ENCODE measurements at regions not wholly inside any gene's neighbourhood (a gene's known extent, or its start where the extent isn't known, plus 50 kb on each side); places are given as distances from the start of the nearest gene placed in this dataset.

DNA sequence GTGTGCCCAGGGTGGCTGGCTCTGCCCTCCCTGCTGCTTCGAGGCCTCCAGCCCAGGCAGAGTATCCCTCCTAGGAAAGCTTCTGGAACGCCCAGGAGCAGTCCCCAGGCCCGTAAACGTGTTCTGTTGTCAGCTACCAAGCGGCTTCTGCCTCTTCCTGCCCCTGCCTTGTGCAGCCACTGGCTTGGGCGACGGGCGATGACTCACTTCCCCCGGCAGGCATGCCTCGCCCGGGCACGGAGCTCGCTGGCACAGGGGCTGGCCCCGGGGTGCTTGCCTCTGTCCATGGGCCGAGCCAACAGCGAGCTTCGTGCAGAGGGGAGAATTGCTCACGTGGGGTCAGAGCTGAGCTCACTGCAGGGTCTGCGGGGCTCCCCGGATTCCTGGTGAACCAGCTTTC lies 86.7 kb upstream of the THBS2 start:
- DNase-seq: no peak

DNA sequence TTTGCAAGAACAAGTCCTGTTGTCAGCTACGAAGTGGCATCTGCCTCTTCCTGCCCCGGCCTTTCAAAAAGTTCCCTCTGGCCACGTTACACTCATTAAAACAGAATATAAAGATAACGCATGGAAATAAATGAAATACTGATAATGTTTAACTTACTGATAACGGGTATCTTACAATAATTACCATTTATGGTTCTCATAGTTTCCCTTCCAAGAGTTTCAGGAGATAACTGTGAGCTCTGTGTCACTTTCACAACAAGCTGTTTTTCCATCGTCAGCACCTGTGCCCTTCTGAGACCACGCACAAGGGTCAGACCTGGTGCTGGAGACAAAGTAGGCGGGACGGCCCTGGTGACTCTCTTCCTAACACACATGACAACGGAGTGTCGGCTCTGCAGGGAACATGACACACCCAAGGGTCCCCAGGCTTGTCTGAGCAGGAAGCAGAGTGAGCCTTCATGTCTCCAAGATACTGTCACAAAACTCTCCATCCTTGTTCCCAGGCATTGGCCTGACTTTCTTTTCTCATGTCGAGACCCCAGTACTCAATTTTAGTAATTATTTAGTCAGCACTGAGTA lies 86.2 kb upstream of the THBS2 start:
- no peak for DNase-seq

DNA sequence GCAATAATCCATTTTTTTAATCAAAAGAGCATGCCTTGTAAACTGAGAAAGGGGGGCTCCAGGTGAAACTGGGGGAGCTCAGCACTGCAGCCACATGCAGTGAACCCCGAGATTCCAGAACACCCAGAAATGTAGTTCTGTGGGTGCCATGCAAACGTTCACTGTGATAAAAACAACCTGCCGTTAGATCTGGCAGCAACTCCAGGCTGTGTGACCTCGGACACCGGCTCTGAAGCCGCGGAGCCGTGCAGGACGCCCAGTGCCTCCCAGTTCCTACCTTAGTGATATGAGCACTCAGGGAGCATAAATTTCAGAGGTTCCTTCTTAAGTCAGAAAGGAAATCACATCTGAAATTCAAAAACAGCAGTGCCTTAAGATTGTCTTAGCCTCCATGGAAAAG lies 85.4 kb upstream of the THBS2 start:
- DNase-seq: no peak

DNA sequence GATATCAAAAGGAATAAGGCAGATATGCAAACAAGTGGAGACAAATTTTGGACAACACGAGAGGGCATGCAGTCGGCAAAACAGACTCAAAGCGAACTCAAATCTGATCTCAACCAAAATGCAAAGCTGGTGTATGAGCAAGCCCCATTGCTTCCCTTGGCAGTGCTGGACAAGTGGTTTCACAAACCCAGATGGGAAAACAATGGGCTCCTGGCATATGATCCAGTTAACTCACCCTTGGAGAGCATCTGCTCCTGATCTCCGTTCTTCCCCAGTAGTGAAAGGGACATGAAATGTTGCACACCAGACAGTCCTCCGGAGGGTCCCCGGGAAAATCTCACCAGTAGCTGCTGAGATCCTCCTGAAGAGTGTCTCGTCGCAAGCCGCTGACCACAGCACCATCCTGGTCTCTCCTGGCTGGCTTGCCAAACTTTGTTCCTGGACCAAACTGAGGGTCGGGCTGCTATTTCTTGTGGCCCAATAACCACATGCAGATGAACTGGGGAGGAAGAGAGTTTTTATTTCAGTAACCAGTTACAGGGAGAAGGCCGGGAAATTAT lies 84.3 kb upstream of the THBS2 start:
- no peak for DNase-seq

DNA sequence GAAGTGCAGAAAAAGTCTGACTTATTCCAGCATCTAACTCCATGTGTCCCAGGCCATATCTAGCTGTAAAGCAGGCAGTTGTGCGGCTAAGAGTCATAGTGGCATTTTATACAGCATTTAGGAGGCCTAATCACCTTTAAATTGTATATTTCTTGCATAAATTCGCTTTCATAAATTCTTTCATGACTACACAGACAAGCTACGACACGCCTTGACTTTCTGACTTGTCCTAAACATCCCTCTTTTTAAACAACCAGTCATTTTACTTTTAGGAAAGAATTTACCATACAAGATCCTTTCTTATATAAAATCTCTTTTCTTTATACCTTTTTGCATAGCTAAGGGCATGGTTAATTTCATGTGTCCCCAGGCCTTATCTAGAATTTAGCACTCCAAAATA lies 81.7 kb upstream of the THBS2 start:
- DNase-seq: no peak

DNA sequence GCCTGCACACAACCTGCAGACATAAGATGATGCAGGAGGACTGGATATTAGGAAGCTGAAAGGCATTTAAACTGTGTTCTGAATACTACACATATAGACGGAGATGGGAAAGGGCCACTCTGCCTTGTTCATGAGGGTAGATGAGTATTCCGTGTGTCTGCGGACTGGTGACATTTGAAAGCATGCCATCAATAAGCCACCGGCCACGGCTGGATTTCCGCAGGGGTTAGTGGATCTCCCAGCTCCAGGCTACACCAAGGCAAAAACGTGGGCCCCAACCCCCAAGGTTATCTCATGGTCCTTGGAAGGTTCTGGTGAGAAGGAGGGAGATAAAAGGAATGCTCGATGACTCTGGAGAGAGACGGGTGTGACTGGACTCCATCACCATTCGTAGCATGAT lies 78.6 kb upstream of the THBS2 start:
- no peak for DNase-seq

DNA sequence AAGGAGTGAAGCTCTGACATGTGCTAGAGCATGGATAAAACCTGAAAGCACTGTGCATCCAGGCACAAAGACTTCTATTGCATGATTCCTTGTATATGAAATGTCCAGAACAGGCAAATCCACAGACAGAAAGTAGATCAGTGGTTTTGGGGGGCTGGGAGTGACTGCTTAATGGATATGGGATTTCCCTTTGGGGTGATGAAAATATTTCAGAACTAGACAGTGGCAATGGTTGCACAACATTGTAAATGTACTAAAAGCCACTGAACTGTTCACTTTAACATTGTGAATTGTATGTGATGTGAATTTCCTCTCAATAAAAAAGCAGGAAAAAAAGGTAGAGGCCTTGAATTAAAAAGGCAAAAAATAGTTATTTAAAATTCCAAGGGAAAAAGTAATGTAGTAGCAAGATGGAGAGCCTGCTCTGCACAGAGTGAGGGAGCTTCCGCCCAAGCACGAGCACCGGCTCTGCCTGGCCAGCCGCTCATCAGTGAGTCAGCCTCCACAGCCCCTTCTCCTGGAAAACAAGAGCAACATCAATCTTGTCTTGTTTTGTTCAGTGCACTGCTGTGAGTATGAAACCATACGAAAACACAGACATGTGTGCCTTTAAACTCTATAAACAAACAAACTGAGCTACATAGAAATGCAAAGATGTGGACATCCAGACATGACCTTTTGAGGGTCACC lies 74.6 kb upstream of the THBS2 start:
- no peak for DNase-seq

DNA sequence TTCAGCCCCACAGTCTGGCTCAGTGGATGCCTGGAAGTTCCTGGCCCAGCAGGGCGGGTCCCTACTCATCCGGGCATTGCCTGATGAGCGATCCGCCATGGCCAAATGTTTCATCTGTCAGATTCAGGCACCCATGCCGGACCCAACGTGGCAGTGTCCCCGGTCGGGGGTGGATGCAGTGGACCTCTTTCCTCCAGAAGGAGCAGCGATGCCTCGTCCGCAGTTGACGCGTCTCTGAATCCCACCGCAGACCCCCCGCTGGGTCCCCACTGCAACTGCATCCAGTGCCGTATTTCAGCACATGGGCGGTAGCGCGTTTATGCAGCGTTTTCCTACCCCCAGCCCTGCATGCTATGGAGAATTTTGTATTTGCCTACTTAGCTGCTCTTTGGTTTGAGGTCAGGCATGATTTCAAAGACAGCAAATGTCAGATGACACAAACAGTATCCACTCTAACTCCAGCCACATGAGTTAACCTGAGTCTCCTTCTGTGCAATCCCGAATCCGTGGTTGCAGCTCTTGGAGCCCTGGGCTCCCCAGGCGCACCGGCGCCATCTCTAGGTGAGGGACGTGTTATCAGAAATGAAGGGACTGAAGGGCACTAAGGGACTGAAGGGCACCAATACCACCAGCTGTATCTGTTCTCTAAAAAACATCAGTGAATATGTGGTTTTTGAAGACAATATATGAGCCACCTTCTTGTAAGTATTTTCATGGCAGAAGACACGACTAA lies 72.6 kb upstream of the THBS2 start:
- DNase-seq: peak in 23 of 51 donors; percentile 6 to 69 (median 28)

DNA sequence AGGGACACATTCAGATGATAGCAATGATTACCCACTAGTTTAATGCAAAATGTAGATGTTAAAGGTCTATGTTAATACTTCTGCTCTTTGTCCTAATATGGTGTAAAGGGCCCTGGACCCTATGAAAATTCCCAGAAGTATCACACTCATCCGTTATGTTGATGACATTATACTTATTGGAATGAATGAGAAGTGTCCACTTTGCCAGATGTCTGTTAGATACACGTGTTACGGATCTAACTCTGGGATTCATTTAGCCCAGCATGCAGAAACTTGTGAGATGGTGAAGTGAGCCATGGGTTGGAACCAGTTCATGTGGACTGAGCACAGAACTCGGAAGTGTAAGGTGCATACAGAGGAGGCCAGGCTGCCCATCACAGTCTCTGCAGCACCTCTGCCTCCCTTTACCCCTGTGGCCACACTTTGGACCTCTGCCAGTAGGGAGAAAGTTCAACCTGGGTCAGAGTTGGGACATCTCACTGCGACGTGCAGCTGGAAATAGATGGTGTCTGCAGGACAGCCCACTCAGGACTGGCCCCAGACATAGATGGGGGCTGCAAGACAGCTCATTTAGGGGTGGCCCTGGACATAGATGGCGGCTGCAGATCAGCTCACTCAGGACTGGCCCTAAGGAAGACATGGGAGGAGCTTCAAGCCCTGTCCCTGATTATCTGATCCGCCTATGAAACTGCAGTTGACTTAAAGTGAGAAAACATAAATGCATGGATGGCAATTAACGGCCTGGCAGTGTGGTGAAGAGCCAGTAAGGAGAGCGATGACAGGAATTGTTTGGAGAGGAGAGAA lies 71.2 kb upstream of the THBS2 start:
- DNase-seq: no peak

DNA sequence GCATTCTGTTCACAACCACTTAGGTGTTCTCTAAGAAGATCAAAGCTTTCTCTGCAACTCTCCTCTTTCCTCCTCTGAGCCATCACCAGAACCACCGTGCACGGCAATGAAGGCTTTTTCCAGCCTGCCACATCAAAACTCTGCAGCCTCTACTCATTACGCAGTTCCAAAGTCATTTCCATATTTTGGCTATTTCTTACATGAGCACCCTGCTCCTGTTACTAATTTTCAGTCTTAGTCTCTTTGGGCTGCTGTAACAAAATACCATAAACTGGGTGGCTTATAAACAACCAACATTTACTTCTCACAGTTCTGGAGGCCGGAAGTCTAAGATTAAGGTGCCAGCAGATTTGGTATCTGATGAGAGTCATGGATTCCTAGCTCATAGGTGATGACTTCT lies 70.4 kb upstream of the THBS2 start:
- no peak for DNase-seq

DNA sequence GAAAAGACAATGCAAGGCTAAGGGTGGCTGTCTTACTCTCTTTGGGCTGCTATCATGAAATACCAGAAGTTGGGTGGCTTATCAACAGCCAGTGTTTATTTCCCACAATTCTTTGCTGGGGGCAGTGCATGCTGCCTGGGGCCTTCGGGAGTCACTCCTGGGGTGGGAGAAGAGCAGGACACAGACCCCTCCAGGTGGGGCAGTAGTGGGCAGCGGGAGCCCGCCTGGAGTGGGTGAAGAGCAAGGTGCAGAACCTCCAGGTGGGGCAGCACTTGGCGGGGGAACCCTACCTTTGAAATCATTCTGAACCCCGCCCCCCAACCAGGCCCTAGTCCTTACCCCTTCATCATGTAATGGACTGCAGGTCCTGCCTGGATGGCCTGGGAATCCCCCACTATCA lies 69.6 kb upstream of the THBS2 start:
- DNase-seq: no peak

DNA sequence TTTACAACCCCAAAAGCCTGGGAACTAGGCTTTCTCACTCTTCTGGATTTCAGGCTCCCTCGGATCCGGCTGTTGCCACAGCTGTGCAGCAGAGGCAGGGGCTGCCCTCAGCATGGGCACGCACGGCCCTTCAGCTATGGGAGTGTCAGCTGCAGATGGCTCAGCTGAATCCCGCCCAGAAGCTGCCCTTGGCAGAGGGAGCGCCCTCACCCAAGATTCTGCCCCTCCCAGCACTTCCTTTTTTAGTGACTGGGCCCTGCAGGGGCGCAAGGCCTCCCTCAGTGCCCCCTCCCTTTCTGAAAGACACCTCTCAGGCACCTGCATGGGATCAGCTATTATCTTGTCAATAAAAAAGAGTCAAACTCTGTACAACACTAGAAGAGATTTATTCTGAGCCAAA lies 67.9 kb upstream of the THBS2 start:
- DNase-seq: no peak

DNA sequence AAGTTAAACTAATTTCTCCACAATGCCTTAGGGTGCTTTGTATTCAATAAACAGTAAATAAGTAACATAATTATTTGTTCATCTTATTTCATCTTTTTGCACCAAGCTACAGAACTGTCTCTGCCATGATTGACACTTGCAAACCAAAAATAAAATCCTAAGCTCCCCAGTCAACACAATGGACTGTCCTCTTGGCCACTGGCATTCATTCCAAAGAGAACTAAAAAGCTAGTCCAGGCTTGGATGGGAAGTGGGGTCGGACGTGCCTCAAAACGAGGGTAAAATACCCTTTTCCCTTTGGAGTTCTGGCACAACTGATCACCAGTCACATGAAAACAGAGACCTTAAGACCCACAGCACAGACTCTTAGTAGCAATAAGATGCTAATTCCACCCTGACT lies 66.4 kb upstream of the THBS2 start:
- no peak for DNase-seq

DNA sequence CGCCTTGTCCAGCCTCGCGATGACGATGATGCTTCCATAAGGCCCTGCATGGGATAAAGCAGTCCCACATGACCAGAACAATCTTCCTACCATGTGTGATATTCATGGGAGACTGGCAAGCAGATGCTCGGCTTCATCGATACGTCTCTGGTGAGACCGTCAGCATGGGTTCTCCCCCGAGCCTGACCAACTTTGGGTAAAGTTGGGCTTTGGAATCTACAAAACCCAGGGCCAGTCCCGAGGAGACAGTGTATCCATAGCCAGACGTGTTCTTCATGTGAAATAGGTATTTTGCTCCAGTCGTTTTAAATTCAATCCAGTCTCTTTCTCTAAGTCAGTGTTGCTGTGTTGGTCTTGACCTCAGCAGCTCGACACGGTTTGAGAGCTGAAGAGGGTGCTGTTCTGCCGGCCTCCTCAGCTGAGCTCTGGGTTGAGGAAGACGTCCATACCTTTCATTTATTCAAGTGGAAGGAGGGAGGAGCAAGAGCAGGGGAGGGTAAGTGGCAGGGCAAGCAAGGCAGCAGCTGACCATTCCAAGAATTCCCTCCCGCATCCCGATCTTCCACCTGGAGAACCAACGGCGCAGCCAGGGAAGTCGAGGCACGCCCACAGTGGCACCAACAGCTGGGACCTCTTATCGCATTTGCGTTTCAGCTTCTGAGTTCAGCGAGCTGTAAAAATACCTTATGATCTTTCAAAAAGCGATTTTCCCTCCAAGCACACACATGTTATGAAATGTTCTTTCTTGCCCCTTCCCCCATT lies 64.0 kb upstream of the THBS2 start:
- DNase-seq: no peak

DNA sequence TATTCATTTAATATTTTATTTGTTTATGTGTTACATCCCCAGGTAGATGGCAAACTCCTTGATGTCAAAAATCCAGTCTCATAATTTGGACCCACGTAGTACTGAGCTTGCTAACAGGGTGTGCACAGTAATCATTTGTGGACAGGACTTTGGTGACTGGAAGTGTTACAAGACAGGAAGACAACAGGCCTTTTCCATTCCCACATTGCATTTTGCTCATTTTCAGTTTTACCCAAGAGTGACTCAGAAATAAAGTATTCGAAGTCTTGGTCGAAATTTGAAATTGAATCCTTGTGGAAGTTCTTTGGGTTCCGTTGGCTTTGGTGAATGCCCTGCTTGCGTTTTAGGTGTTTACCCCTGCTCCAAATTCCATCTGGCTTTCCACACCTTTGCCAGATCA lies 63.0 kb upstream of the THBS2 start:
- no peak for DNase-seq

DNA sequence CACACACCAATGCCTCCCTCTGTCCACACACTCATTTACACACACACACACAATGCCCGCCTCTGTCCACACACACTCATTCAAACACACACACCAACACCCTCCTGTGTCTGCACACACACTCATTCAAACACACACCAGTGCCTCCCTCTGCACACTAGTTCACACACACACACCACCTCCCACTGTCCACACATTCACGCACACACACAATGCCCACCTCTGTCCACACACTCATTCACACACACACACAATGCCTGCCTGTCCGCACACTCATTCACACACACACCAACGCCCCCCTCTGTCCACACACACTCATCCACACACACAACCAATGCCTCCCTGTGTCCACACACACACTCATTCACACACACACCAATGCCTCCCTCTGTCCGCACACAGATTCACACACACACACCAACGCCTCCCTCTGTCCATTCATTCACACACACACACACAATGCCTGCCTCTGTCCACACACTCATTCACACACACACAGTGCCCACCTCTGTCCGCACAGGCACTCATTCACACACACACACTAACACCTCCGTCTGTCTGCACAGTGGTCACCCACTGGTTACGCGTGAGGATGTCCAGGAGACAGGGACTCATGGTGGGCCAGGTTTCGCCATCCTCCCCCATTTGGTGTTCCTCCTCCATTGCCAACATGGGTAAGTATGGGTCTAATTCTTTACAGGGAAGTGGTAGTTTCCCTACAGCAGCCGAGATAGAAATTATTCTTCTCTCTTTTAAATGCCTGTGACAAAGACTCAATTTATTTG lies 62.4 kb upstream of the THBS2 start:
- no peak for DNase-seq

DNA sequence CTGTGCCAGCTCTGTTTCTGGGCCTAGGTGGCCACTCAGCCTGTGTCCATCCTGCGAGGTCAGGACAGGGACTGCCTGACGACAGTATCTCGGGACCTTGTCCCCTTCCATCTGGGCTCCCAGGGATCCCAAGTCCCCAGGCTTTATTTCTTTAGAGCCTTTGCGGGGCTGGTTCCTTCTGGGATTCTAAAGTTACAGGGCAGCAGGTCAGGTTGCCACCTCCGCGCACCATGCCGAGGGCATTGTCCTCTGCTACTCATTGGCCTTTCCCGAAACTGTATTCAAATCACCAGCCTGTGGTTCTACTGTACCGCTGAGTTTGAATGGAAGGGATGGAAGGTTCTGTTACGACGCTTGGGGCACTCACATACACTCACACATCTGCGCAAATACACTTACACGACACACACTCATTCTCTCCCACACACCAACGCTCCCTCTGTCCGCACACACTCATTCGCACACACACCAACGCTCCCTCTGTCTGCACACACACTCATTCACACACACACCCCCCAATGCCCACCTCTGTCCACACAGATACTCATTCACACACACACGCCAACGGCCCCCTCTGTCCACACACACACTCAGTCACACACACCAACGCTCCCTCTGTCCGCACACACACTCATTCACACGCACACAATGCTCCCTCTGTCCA lies 59.8 kb upstream of the THBS2 start:
- DNase-seq: no peak

DNA sequence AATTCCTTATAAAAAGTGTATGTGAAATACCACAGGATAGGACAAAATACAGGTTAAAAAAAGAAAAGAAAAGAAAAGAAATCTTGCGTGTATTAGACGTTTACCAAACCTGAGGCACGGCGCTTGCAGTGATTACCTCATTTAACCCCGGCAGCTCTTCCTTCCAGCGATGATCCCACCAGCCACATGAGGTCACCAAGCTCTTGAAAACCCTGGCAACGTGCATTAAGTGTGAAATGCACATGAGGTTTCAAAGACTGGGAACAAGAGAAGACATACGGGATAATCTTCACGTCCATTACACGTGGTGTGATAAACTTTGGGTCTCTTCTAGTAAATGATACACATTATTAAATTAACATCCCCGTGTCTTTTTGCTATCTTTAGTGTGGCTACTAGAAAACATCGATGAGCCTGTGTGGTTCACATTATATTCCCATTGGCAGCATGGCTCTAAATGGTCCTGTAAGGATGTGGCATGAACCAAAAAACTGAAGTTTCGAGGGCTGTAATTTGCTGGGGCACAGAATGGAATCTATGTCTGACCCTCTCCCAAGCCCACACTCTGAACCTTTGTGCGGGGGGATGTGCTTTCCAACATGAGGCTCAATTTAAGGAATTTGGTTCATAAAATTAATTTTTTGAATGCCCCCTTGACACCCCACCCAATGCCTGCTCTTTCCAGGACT lies 59.2 kb upstream of the THBS2 start:
- no peak for DNase-seq

DNA sequence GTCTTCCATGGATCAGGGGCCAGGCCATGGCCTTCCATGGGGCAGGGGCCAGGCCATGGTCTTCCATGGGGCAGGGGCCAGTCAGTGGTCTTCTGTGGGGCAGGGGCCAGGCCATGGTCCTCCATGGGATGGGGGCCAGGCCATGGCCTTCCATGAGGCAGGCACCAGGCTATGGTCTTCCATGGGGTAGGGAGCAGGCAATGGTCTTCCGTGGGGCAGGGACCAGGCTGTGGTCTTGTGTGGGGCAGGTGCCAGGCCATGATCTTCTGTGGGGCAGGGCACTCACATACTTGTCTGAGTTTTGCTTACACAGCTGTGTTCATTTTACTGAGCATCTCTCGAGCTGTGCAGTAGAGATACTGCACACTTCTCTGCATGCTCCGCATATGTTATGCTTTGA lies 57.3 kb upstream of the THBS2 start:
- DNase-seq: no peak
